Lower leg skin (tissue), 3 donors: ENCODE measurements at regions not wholly inside any gene's neighbourhood (a gene's known extent, or its start where the extent isn't known, plus 50 kb on each side); places are given as distances from the start of the nearest gene placed in this dataset.

Experiments
- CTCF ChIP-seq, 3 donors: fragments of 450-650 bp; IDR thresholded peaks; one replicate each; pipeline ENCODE4 v1.5.1; 2016; ENCODE audit warnings: antibody characterized with exemption in 3 of 3, mild to moderate bottlenecking in 3 of 3, moderate library complexity in 2 of 3
- POLR2A ChIP-seq, 2 donors: fragments of 450-650 bp; IDR thresholded peaks; one replicate each; pipeline ENCODE4 v1.6.1; 2016 to 2017; ENCODE audit warnings: antibody characterized with exemption in 2 of 2, mild to moderate bottlenecking in 1 of 2, moderate library complexity in 1 of 2

- no peak for TF ChIP-seq POLR2A (IDR thresholded peaks at IDR 0.05)
- no peak for TF ChIP-seq CTCF (IDR thresholded peaks at IDR 0.05)
These were observed 258.4 kb downstream of the CD83 start for GRCh38 chr6:14375930-14376329.
